ENCODE measurements at regions not wholly inside any gene's neighbourhood (a gene's known extent, or its start where the extent isn't known, plus 50 kb on each side); places are given as distances from the start of the nearest gene placed in this dataset.

- H3K79me2 ChIP-seq (ENCODE audit: insufficient read depth, low read length) = no peaks in the 10 kb centered on the region
- no peaks in the 10 kb centered on the region for H3K36me3 ChIP-seq (replicated peaks in 1 of 2; ENCODE audit: control insufficient read depth in 1 of 2, insufficient read depth in 2 of 2, low read length in 2 of 2)
- FAIRE-seq (no peak), ATAC-seq (no peak), DNase-seq (ENCODE audit: low spot score) (no peak)
- no peaks in the 10 kb centered on the region for H4K20me1 ChIP-seq (ENCODE audit: insufficient read depth, low read length)
- BruUV-seq (replicated peaks) = no TSS peak
- no peak overlapping the region for H3K27ac ChIP-seq (ENCODE audit: extremely low read length, insufficient read depth, low read length)
- no peak overlapping the region for H3K9ac ChIP-seq (ENCODE audit: insufficient read depth, low read depth, low read length)
- no peaks in the 10 kb centered on the region for H3K9me3 ChIP-seq (ENCODE audit: low read length)
- H3K4me1 ChIP-seq (ENCODE audit: insufficient read depth, low read length) = no peaks in the 10 kb centered on the region
- no peak overlapping the region for H3K4me2 ChIP-seq (ENCODE audit: low read depth, low read length)
- WGBS (ENCODE audit: low lambda C conversion rate) = 21% methylated on average over 8 of the region's 8 CpGs
- intact Hi-C loops (cut with micrococcal nuclease; ENCODE audit: unreplicated experiment) (no loop called here), in situ Hi-C loops (cut with HindIII; ENCODE audit: extremely low pct_ligation_motif_present, low pct_unique_long_range_greater_than_20kb) (no loop called here)
- CTCF ChIA-PET (ENCODE audit: low intra/inter-chr PET ratio, low total read pairs) = no interaction called here
- POLR2A ChIA-PET = no interaction called here
- H3K4me3 ChIP-seq (replicated peaks in 1 of 3; ENCODE audit: insufficient read depth in 1 of 3, low read depth in 2 of 3, low read length in 3 of 3) = no peak overlapping the region
- H3K27me3 ChIP-seq (ENCODE audit: control insufficient read depth in 1 of 2, insufficient read depth in 2 of 2, low read length in 2 of 2) = no peaks in the 10 kb centered on the region; a peak in 1 of 5 replicates
- H2AFZ ChIP-seq (ENCODE audit: low read length) = no peak overlapping the region
- TF ChIP-seq PBX2 (CRISPR knock-in tag; IDR thresholded peaks at IDR 0.05) (no peak), SP4 (CRISPR knock-in tag; IDR thresholded peaks at IDR 0.05) (no peak), JUNB (CRISPR knock-in tag; IDR thresholded peaks at IDR 0.05; ENCODE audit: borderline replicate concordance) (no peak), ZNF143 (CRISPR knock-in tag; IDR thresholded peaks at IDR 0.05) (no peak)
Observed at GRCh38 chr5:68648944-68649857, 433.6 kb downstream of the PIK3R1 start.

GRCh38 chr5:68652534-68652965 lies 437.0 kb downstream of the PIK3R1 start:
- 6% methylated on average over 3 of the region's 3 CpGs for WGBS (ENCODE audit: low lambda C conversion rate)
- DNase-seq (ENCODE audit: low spot score) = no peak
- intact Hi-C loops (cut with micrococcal nuclease; ENCODE audit: unreplicated experiment) = no loop called here
- Histone ChIP-seq H3K36me3 (replicated peaks in 1 of 2; ENCODE audit: control insufficient read depth in 1 of 2, insufficient read depth in 2 of 2, low read length in 2 of 2) (no peaks in the 10 kb centered on the region), H3K27me3 (ENCODE audit: control insufficient read depth in 1 of 2, insufficient read depth in 2 of 2, low read length in 2 of 2) (no peaks in the 10 kb centered on the region; a peak in 1 of 5 replicates), H2AFZ (ENCODE audit: low read length) (no peak overlapping the region), H4K20me1 (ENCODE audit: insufficient read depth, low read length) (no peaks in the 10 kb centered on the region), H3K4me2 (ENCODE audit: low read depth, low read length) (no peak overlapping the region), H3K27ac (ENCODE audit: extremely low read length, insufficient read depth, low read length) (no peak overlapping the region), H3K9me3 (ENCODE audit: low read length) (no peaks in the 10 kb centered on the region), H3K79me2 (ENCODE audit: insufficient read depth, low read length) (no peaks in the 10 kb centered on the region), H3K9ac (ENCODE audit: insufficient read depth, low read depth, low read length) (no peak overlapping the region), H3K4me3 (replicated peaks in 1 of 3; ENCODE audit: insufficient read depth in 1 of 3, low read depth in 2 of 3, low read length in 3 of 3) (no peak overlapping the region), H3K4me1 (ENCODE audit: insufficient read depth, low read length) (no peaks in the 10 kb centered on the region)
- ChIA-PET CTCF (ENCODE audit: low intra/inter-chr PET ratio, low total read pairs) (no interaction called here), POLR2A (no interaction called here)
- FAIRE-seq = no peak
- ATAC-seq = no peak
- in situ Hi-C loops (cut with HindIII; ENCODE audit: extremely low pct_ligation_motif_present, low pct_unique_long_range_greater_than_20kb) = no loop called here
- no TSS peak for BruUV-seq (replicated peaks)
- TF ChIP-seq NR2C2 (CRISPR knock-in tag; IDR thresholded peaks at IDR 0.05; ENCODE audit: borderline replicate concordance) (no peak), ZNF20 (CRISPR knock-in tag; IDR thresholded peaks at IDR 0.05) (no peak), MZF1 (CRISPR knock-in tag; IDR thresholded peaks at IDR 0.05; ENCODE audit: borderline replicate concordance) (no peak), RBM39 (IDR thresholded peaks at IDR 0.05; ENCODE audit: low read depth, low read length, poor library complexity, severe bottlenecking) (no peak), HMG20B (CRISPR knock-in tag; conservative IDR thresholded peaks at IDR 0.05) (no peak), ZBTB3 (CRISPR knock-in tag; IDR thresholded peaks at IDR 0.05; ENCODE audit: borderline replicate concordance, low read depth) (no peak), DNMT3B (CRISPR knock-in tag; conservative IDR thresholded peaks at IDR 0.05) (no peak), ZNF281 (CRISPR knock-in tag; IDR thresholded peaks at IDR 0.05; ENCODE audit: borderline replicate concordance) (no peak), ZNF670 (CRISPR knock-in tag; IDR thresholded peaks at IDR 0.05; ENCODE audit: borderline replicate concordance) (no peak)

Measured in HepG2 (cell line).